Keratinocyte (primary cell): ENCODE measurements at regions not wholly inside any gene's neighbourhood (a gene's known extent, or its start where the extent isn't known, plus 50 kb on each side); places are given as distances from the start of the nearest gene placed in this dataset.

ENCODE experiments used
- DNase-seq: peaks from one replicate; pipeline ENCODE4 v3.0.0-alpha.2; 2011; ENCODE audit warnings: low read depth, missing footprints, low spot score
- FAIRE-seq: peaks from 2 replicates; lab custom pipeline; 2011; peaks lifted over from hg19 to GRCh38; lab: Jason Lieb, UNC
- H2AFZ ChIP-seq: 2 replicates; pipeline ENCODE4 v1.6.0; 2012; ENCODE audit warnings: low read length, control low read depth, inconsistent platforms; ENCODE audit not compliant: control insufficient read depth
- H3K27ac ChIP-seq: 2 replicates; pipeline ENCODE4 v1.5.1; 2011; ENCODE audit warnings: low read length; ENCODE audit not compliant: control insufficient read depth, insufficient read depth
- H3K27me3 ChIP-seq: 3 replicates; pipeline ENCODE4 v1.6.0; 2011; ENCODE audit warnings: low read length; ENCODE audit not compliant: control insufficient read depth, insufficient read depth; ENCODE audit errors: extremely low read depth
- H3K36me3 ChIP-seq, 2 experiments: 2 replicates in 1 of 2; 3 replicates in 1 of 2; pipeline ENCODE4 v1.5.1; 2011; ENCODE audit warnings: low read length in 2 of 2, mild to moderate bottlenecking in 1 of 2; ENCODE audit not compliant: control insufficient read depth in 2 of 2, insufficient read depth in 2 of 2; ENCODE audit errors: extremely low read depth in 1 of 2
- H3K4me1 ChIP-seq: 3 replicates; pipeline ENCODE4 v1.5.1; 2011; ENCODE audit warnings: low read length; ENCODE audit not compliant: control insufficient read depth, insufficient read depth; ENCODE audit errors: extremely low read depth
- H3K4me2 ChIP-seq: 3 replicates; pipeline ENCODE4 v1.6.0; 2011; ENCODE audit warnings: low read depth, low read length; ENCODE audit not compliant: control insufficient read depth, insufficient read depth; ENCODE audit errors: extremely low read depth
- H3K4me3 ChIP-seq, 3 experiments: fragments of 200-600 bp in 1 of 3; sonication (generic) in 1 of 3; 2 replicates in 2 of 3; 3 replicates in 1 of 3; pipeline ENCODE4 v1.5.1; 2011 to 2016; ENCODE audit warnings: low read length in 3 of 3, mild to moderate bottlenecking in 3 of 3, control low read depth in 2 of 3, inconsistent platforms in 1 of 3, low read depth in 1 of 3, mixed read lengths in 1 of 3, mixed run types in 1 of 3, moderate library complexity in 1 of 3; ENCODE audit not compliant: control insufficient read depth in 2 of 3, insufficient read depth in 2 of 3; ENCODE audit errors: extremely low read depth in 1 of 3
- H3K79me2 ChIP-seq: 2 replicates; pipeline ENCODE4 v1.6.0; 2012; ENCODE audit warnings: low read length; ENCODE audit not compliant: control insufficient read depth, insufficient read depth
- H3K9ac ChIP-seq: 3 replicates; pipeline ENCODE4 v1.6.0; 2011; ENCODE audit warnings: low read length; ENCODE audit not compliant: control insufficient read depth, insufficient read depth; ENCODE audit errors: extremely low read depth
- H3K9me1 ChIP-seq: 3 replicates; pipeline ENCODE4 v1.6.0; 2011; ENCODE audit warnings: low read length; ENCODE audit not compliant: control insufficient read depth, insufficient read depth; ENCODE audit errors: extremely low read depth
- H3K9me3 ChIP-seq: 2 replicates; pipeline ENCODE4 v1.5.1; 2012; ENCODE audit warnings: low read depth, low read length; ENCODE audit not compliant: control insufficient read depth
- H4K20me1 ChIP-seq: 3 replicates; pipeline ENCODE4 v1.6.0; 2011; ENCODE audit warnings: low read length; ENCODE audit not compliant: control insufficient read depth, insufficient read depth; ENCODE audit errors: extremely low read depth
- EZH2 ChIP-seq: IDR thresholded peaks from one replicate; pipeline ENCODE4 v1.6.1; 2012; ENCODE audit warnings: inconsistent platforms, mild to moderate bottlenecking, low read length, moderate library complexity
- dilution Hi-C: fragments of 300-500 bp; cut with MboI; formaldehyde crosslinking; loops from one replicate; pipeline ENCODE4 v1.7.0; 2020; ENCODE audit warnings: low sequenced_read_pairs; ENCODE audit not compliant: extremely low pct_ligation_motif_present
- TF ChIP-seq, protein P1 (sequence below), 3 experiments: IDR thresholded peaks in 1 of 3; conservative IDR thresholded peaks in 1 of 3; optimal IDR thresholded peaks in 1 of 3; 2 replicates in 2 of 3; 3 replicates in 1 of 3; pipeline versions ENCODE3 to v1.5.1; 2011; ENCODE audit warnings: low read length in 3 of 3, mild to moderate bottlenecking in 3 of 3, moderate library complexity in 2 of 3, control low read depth in 1 of 3, inconsistent platforms in 1 of 3; ENCODE audit not compliant: insufficient read depth in 2 of 3; ENCODE audit errors: extremely low read depth in 1 of 3

DNA sequence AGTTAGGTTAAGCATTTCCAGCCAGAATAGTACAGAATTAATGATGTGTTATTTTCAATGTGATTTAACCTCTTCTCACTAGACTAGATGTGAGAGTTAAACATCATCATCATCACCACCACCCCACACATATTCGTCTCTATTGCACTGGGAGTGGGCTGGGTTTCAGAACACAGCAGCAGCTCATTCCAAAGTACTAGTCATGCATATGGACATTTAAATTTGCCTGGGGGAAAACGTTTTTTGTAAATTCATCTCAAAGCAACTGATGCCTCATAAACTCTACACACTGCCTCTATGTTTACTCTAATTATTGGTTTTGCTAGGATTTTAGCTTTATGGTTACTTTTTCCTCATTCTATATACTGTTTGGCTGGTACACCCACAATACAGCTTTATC is 509.1 kb downstream of the PPP4R3C start:
- Histone ChIP-seq H3K79me2 (no peaks in the 10 kb centered on the region), H4K20me1 (no peaks in the 10 kb centered on the region), H3K27me3 (no peaks in the 10 kb centered on the region), H2AFZ (no peak overlapping the region), H3K4me1 (no peaks in the 10 kb centered on the region), H3K27ac (no peak overlapping the region), H3K9me3 (no peaks in the 10 kb centered on the region), H3K4me2 (no peak overlapping the region), H3K9ac (no peak overlapping the region), H3K36me3 (no peaks in the 10 kb centered on the region), H3K4me3 (no peak overlapping the region), H3K9me1 (no peaks in the 10 kb centered on the region)
- dilution Hi-C loops, result no loop called here
- FAIRE-seq (no peak), DNase-seq (no peak)
- TF ChIP-seq, protein P1, sequence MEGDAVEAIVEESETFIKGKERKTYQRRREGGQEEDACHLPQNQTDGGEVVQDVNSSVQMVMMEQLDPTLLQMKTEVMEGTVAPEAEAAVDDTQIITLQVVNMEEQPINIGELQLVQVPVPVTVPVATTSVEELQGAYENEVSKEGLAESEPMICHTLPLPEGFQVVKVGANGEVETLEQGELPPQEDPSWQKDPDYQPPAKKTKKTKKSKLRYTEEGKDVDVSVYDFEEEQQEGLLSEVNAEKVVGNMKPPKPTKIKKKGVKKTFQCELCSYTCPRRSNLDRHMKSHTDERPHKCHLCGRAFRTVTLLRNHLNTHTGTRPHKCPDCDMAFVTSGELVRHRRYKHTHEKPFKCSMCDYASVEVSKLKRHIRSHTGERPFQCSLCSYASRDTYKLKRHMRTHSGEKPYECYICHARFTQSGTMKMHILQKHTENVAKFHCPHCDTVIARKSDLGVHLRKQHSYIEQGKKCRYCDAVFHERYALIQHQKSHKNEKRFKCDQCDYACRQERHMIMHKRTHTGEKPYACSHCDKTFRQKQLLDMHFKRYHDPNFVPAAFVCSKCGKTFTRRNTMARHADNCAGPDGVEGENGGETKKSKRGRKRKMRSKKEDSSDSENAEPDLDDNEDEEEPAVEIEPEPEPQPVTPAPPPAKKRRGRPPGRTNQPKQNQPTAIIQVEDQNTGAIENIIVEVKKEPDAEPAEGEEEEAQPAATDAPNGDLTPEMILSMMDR (optimal IDR thresholded peaks at IDR 0.05 in 1 of 3, IDR thresholded peaks at IDR 0.05 in 1 of 3, conservative IDR thresholded peaks at IDR 0.05 in 1 of 3; ENCODE audit: extremely low read depth in 1 of 3, insufficient read depth in 2 of 3, low read length in 3 of 3), result no peak
- no peak for TF ChIP-seq EZH2

GRCh38 chrX:26952213-26952612 is 510.9 kb downstream of the PPP4R3C start:
- Histone ChIP-seq H3K4me3 (no peak overlapping the region), H3K27me3 (no peaks in the 10 kb centered on the region), H2AFZ (no peak overlapping the region), H3K4me2 (no peak overlapping the region), H3K9me1 (no peaks in the 10 kb centered on the region), H3K27ac (no peak overlapping the region), H3K9ac (no peak overlapping the region), H3K36me3 (no peaks in the 10 kb centered on the region), H4K20me1 (no peaks in the 10 kb centered on the region), H3K9me3 (no peaks in the 10 kb centered on the region), H3K79me2 (no peaks in the 10 kb centered on the region), H3K4me1 (no peaks in the 10 kb centered on the region)
- dilution Hi-C loops, result no loop called here
- no peak for FAIRE-seq
- no peak for DNase-seq
- no peak for TF ChIP-seq EZH2
- TF ChIP-seq, protein P1 (optimal IDR thresholded peaks at IDR 0.05 in 1 of 3, IDR thresholded peaks at IDR 0.05 in 1 of 3, conservative IDR thresholded peaks at IDR 0.05 in 1 of 3; ENCODE audit: extremely low read depth in 1 of 3, insufficient read depth in 2 of 3, low read length in 3 of 3), result no peak
